HG03558 (cell line): ENCODE measurements at regions not wholly inside any gene's neighbourhood (a gene's known extent, or its start where the extent isn't known, plus 50 kb on each side); places are given as distances from the start of the nearest gene placed in this dataset.

ENCODE experiments used
- ATAC-seq: cut with Tn5 transposase; IDR thresholded peaks from one replicate; pipeline ENCODE4 v1.9.1; 2021; ENCODE audit warnings: moderate number of reproducible peaks; ENCODE audit not compliant: unreplicated experiment; ENCODE audit errors: extremely low read depth

DNA sequence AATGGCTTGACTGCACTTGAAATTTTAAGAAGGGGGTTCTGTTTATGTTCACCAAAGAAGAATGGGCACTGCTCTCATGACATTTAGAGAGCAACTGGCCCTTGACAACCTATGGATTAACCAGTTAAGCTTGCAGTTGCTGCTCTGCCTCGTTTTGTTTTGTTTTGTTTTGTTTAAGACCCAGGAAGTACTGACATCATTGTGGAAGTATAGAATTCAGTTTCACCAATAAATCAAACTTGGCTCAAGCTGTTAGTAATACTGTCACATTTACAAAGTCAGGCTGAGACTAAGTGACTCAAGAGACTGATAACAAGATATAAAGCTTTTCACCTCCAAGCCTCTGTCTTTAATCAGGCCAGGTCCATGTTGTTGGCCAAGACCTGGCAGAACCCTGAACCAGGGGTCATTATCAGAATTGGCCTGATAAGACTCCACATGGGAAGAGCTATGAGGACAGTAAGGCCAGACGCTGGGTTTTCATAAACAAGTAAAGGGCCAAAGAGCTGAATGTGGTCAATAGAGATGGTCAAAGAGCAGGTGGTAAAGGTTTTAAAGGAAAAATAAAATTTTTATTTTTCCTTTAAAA, 99.4 kb upstream of the VGLL2 start:
- ATAC-seq: no peak

DNA sequence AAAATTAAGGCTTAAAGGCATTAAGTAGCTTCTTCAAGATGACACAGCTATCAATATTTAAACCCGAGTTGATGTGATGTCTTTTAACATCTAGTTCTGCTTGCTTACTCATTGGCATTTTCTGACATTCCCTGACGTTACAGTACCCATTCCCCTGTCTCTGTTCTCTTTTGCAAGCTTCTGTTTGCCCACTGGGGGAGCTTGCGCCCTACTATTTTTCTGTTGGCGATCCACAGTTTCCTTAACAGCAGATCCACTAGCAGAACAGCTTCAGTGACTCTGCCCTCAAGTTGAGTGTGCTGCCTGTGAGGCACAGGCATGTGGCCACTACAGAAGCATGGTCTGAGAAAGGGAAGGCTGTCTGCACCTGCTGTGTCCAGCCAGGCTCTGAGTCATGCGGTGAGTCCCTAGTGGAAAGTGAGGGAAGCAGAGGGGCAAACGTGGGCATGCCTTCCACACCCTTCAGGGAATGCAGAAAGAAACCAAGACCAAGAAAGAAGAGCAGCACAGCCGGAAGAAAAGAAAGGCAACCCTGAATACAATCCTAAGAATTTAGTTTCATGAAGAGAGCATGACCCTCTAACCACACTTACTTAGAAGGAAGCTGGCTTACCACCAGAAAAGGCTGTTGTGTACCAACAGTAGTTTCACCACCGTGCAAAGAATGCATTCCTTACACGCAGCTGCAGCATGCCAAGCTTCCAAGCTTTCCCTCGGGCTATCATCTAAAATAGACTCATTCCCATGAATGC, 97.7 kb upstream of the VGLL2 start:
- ATAC-seq: no peak

DNA sequence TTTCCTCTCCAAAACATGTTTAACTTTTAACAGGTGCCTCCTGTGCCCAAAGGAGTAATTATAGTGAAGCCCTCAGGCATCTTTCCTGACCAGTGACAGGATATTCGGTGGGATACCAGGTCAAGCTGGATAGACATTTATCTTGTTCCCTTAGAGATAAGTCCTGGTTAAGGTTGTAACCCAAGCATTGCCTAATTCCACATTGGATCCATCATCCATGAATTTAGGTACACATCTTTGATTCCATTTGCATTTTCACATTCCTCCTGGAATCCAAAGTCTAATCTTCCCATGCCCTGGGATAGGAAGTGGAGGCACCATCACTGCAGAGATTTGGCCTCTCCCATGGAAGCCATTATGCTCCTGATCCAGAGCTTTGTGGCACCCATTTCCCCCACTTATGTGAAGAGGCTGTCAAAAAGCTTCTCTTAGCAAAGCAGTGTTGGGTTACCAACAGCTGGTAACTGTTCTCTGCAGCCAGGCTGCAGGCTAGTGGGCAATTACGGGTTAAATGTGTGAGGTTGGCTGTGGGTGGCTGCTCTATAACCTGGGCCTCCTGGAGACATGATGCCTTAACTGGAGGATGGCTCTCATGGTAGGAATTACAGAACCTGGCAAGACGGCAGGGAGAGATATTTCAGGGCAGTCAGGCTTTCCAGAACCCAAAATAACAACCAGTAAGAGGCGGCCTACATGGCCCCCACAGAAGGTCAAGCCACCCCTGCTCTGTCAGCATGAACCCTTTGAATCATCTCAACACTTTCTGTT, 96.9 kb upstream of the VGLL2 start:
- no peak for ATAC-seq

DNA sequence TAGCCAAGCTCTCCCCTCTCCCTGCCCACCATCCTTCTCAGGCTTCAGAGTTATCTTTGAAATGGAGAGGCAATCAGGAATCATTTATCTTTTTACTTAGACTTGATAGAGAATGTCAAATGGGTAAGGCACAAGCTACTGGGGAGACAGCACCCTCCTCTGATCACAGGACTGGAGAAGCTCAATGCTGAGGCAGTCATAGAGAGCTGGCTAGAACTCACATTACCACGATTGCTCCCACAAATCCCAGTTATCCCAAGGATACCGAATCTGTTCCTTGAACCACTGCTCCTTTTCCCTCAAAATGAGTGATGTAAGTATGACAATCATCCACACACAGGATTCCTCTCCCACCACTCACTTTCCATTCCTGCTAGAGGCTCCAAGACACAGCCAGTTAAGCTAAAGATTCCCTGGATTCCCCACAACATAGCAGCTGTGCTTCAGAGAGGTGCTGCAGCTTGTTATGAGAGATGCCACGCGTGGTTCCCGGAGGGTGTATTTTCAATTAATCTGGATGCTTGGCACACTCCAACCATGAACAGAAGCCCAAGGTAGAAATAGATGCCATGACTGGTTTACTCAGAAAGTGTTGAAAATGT, 96.2 kb upstream of the VGLL2 start:
- no peak for ATAC-seq

DNA sequence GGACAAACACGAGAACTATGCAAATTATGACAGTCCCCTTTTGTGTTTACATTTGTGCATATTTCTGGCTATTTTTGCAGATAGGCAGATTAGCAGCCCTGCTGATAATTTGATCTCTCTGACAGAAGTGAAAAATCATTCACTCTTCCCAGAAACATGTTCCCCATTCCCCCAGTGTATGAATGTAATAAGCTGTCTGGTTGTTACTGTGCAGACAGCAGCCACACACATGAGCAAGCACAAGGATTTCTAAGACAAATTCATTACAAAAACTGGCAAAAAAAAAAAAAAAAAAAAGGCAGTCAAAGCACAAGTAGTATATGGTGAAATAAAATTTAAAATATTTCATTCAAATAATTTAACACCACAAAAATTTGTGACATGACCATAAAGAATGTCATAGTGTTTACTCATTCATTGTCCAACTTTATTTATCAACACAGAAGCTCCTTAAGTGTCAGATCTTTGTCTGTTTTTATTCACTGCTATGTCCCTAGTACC, 95.5 kb upstream of the VGLL2 start:
- ATAC-seq: no peak

DNA sequence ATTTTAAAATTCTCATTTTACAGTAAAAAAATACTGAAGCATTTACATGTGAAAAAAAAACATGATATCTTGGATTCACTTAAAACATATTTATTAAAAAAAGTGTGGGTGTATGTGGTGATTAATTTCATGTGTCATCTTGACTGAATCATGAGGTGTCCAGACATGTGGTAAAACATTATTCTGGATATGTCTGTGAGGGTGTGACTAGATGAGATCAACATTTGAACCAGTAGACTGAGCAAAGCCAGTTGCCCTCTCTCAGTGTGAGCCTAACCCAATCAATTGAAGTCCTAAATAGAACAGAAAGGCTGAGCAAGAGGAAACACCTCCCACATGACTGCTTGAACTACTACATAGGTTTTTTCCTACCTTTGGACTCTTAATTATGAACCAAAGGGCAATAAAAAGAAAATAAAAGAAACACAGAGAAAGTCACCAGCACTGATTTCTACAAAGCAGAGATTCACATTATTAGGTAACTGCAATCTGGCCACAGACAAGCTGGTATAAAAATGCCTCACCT, 90.5 kb upstream of the VGLL2 start:
- ATAC-seq: no peak

DNA sequence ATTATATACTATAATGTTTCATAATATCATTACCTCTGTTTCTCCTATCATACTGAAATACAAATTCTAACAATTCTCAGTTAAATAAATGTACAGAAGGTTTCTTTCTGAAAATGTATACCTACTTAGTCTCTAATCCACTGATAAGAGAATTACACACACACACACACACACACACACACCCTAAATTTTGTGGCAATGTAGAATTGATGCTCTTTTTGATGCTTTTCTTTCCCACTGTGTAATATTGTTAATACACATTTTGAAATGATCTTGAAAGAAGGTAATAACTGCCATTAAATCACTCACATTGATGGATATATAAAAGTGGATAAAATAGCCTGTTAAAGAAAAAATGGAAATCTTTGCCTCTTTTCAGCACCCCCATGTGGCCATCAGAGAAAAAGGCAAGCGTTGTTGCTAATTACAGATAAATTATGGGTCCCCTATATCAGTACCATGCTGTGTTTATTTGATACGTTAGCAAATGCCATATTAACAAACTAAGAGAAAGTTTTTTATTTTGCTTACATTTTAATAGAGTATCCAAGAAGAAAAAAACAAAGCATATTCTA, 76.6 kb upstream of the VGLL2 start:
- ATAC-seq: no peak

DNA sequence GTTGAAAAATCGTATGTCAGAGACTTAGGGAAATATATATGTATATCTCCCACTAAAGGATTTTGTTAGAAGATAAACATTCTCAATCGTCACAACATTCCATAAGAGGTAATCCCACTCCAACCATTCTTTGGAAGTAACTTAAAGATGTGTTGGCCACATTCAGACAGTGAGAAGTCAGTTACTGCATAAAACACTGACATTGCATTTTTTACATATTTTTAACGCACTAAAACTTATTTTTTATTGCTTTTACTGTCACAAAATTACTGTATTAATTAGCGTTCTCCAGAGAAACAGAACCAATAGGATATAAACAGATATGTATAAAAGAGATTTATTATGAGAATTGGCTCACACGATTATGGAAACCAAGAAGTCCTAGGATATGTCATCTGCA, 74.3 kb upstream of the VGLL2 start:
- no peak for ATAC-seq

DNA sequence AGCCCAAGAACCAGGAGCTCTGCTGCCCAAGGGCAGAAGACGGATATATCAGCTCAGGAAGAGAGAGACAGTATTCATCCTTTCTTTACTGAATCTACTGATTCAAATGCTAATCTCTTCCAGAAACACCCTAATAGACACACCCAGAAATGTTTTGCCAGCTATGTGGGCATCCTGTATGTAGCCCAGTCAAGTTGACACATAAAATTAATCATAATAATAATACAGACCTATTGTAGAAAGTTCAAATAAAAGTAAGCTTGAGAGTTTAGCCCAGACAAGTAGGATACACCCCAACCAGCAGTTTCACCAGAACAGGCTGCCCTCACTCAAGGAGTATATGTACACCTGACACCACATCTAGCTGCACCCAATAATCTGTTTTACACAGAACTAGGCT, 73.9 kb upstream of the VGLL2 start:
- no peak for ATAC-seq

DNA sequence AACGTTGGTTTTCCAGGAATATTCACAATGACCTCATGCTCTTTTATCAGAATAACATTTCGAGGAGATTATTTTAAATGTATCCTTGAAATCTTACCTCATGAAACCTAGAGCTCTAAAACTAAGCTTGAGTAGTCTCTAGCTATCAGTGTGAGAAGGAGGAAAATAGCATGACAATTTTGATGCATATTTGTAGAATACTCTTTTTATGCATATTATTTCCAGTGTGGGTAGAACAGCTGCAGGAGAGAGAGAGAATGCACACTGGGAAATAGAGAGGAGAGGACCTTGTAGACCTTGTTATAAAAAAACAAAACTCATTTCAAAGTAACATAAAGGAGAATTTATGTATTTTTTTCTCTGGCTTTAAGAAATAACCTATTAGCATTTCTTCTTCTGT, 71.1 kb upstream of the VGLL2 start:
- ATAC-seq: no peak

DNA sequence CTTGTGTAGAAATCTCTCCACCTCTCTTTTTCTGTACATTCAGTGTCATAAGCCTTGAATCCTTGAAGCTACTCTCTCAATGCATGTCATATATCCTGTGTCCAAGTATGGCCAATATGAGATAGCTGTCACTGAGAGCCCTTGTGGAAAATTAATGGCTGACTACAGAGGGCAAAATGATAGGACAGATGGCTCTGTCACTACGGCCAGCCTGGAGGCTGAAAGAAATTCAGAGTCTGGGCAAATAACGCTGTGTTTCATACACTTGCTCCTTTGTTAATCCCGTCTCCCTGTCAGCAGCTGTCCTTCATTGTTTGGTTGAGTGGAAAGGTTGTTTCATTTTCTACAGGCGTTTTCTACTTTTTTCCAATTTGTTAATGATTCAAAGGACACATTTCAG, 70.4 kb upstream of the VGLL2 start:
- no peak for ATAC-seq

DNA sequence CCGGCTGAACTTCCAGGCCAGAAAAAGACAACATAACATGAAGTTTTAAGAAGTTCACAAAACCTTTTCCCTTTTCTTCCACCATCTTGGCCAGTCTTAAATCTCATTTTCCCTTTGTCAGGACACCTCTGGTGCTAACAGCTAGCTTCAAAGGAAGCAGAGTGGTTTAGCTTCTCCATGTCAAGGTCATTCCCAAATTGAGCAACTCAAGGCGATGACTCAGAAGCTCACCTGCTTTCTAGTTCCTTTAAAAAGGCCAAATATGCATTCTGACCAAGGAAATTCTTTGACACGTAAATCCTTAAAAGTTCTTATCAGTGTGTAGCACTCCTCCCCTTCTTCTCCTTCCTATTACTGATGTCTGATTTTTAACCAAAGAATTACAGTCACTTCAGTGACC, 69.6 kb upstream of the VGLL2 start:
- ATAC-seq: no peak

DNA sequence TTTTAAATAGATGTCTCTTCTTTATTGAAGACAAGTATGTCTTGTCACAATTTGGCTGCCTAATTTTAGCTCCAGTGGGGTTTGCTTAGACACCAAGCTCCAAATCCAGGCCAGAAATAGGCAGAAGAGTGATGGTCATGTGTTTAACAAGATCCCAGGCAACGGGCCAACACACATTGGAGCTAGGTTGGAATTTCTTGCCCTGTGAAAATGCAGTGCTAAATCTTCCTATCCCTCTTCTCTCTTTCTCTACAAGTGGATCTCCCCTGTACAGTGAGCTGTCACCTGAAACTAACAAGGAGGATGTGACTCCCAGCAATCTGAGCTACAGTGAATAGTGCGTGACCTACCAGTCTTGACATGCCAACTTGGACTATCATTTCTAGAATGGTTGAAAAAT, 65.3 kb upstream of the VGLL2 start:
- ATAC-seq: no peak

DNA sequence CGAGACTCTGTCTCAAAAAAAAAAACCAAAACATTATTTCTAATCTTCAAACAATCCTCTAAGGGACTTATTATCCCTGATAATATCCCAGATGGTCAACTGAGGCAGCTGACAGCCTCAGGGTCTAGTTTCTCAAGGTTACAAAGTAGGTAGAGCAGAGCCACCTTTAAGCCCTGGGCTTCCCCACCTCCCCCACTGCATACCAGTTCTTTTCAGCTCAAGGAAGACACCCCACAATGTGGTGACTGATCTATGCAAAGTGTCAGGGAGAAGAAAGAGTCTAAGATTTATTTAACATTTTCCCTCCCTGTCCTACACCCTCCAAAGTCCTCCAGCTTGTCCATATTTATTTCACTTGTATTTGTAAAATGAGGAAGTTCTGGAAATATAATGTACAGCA, 60.5 kb upstream of the VGLL2 start:
- no peak for ATAC-seq

DNA sequence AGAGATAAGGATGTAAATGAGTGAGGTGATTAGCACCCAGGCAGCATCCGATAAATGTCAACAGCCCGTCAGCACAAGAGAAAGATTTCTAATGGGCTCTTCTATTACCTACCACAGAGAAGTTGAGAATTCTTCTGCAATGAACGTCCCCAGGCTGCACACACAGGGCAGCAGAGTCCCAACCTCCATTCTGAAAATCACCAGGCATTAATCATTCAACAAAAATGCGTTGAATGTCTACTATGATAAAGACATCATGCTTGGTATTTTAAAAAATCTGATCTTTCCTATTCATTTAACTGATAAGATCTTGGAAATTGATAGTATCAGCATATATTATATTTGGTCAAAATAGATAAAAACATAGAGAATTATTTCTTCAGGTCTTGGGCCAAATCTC, 59.5 kb upstream of the VGLL2 start:
- no peak for ATAC-seq

DNA sequence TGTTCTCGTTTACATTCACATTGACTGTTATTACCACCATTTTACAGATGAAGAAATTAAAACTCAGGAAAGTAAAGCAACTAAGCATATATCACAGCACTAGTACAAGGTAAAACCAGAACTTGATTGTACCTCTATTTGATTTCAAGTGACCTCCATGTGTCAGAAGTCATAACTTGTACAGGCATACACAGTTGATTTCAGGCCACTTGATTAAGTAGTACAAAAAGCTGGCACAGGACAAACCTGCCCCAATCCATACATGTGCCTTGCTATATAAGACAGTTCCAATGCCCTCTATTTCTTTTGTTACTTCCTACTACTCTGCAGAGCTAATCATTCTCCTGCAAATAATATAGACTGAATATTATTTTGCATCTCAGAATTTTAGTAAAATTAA, 58.8 kb upstream of the VGLL2 start:
- no peak for ATAC-seq

DNA sequence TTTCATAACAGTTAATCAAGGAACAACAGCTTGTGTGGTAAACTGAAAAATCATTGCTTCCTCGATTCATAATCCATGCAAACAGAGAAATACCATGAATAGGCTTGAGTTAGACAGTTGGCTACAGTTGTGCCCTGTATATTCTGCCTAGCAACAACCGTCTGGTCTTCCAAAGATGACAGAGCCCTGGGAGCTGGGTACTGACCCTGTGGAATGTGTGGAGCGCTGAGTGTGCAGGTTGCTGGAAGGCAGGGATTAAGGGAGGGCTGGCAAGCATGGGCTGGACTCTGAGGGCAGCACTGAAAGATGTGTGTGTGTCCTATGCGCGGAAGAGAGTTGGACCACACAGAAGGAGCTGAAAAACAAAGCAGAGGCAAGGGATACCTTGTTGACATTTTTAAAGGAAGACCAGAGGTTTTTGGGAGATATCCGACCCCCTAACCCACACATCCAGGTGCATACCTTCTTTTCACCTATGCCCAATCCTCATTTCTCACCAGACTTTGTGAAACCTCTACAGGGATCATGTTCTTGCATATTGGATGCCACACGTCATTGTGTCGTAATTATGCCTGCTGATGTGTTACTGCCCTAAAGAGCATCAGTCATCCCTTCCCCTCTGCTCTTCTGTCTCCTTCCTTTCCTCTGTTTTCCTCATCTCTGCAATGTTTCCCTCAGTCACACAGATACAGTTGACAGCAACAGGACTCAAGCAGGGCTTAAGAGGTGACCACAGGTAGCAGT, 58.2 kb upstream of the VGLL2 start:
- ATAC-seq: no peak

DNA sequence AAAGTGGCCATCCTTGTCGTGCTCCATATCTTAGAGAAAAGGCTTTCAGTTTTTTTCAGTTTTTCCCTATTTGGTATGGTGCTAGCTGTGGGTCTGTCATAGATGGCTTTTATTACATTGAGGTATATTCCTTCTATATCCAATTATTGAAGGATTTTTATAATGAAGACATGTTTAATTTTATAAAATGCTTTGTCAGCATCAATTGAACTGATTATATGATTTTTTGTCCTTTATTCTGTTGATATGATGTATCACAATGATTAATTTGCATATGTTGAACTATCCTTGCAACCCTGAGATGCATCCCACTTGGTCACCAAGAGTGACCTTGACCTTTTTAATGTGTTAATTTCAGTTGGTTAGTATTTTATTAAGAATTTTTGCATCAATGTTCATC, 55.1 kb upstream of the VGLL2 start:
- no peak for ATAC-seq

DNA sequence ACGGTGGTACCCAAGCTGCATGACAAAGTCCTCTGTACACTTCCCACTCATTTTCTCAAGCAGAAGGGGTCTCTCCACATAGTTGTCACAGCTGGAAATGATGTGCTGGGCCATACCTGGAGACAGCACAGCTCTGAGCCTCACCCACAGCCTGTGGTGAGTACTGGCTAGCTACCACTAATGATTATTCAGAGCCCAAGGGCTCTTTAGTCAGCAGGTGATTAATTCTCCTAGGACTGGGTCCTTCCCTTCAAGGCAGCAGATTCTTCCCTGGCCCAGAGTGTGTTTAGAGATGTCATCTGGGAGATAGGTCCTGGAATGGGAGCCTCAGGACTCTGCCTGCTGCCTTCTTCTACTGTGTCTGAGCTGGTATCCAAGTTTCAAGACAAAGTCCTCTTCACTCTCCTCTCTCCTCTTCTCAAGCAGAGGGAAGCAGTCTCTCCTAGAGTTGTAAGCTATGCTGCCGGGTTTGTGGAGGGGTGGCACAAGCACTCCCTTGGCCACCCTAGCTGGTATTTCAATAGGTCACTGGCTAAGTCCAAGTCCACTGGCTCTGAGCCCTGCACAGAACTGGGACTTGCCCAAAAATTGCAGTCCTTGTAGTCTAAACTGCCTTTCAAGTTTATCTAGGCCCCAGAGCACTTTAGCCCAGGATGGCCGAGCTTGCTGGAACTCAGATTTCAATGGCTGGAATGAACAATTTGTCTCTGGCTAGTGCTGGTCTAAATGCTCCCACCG, 49.8 kb upstream of the VGLL2 start:
- ATAC-seq: no peak
